Pancreas (tissue), 10 donors: ENCODE measurements at regions not wholly inside any gene's neighbourhood (a gene's known extent, or its start where the extent isn't known, plus 50 kb on each side); places are given as distances from the start of the nearest gene placed in this dataset.

Experiments
- ATAC-seq, 4 donors: fragments of 200-7000 bp; cut with Tn5 transposase; one replicate each; pipeline versions ENCODE4 v1.8.0 to v1.9.1; 2020; ENCODE audit warnings: mild to moderate bottlenecking in 4 of 4, moderate library complexity in 4 of 4
- DNase-seq, 6 donors: peaks; one replicate each; pipeline ENCODE4 v3.0.0-alpha.2; 2020
- FAIRE-seq: peaks from 2 replicates; lab custom pipeline; 2012; peaks lifted over from hg19 to GRCh38; lab: Jason Lieb, UNC
- H3K27ac ChIP-seq, 4 donors: fragments of 200-600 bp; sonication (generic); 1 replicate in 3 of 4; 2 replicates in 1 of 4; pipeline versions ENCODE4 v1.5.0 to v1.8.0; 2020
- H3K27me3 ChIP-seq, 4 donors: fragments of 200-600 bp; one replicate each; pipeline ENCODE4 v1.8.0; 2021
- H3K36me3 ChIP-seq, 3 donors: fragments of 200-600 bp; sonication (generic) in 1 of 3; one replicate each; pipeline versions ENCODE4 v1.5.0 to v1.8.0; 2020 to 2021
- H3K4me1 ChIP-seq, 3 donors: fragments of 200-600 bp; one replicate each; pipeline ENCODE4 v1.8.0; 2021
- H3K4me3 ChIP-seq, 4 donors: fragments of 200-600 bp; sonication (generic) in 2 of 4; one replicate each; pipeline versions ENCODE4 v1.5.0 to v1.8.0; 2020 to 2021
- H3K9me3 ChIP-seq, 4 donors: fragments of 200-600 bp; one replicate each; pipeline ENCODE4 v1.8.0; 2021
- WGBS, 2 donors: extraction: QIAGEN DNeasy Blood & Tissue Kit; methylation state at CpG; one replicate each; pipeline ENCODE4 v1.1.7; 2013; 5-methylcytosine and 5-hydroxymethylcytosine counted together
- intact Hi-C, 3 donors: fragments of 100-400 bp; cut with DNase I; formaldehyde crosslinking; loops; one replicate each; pipeline versions ENCODE4 v1.11.1 to v1.14.2; 2022
- TF ChIP-seq, protein P1 (sequence below), 4 donors: fragments of 200-600 bp; sonication (generic) in 3 of 4; IDR thresholded peaks; one replicate each; pipeline versions ENCODE4 v1.5.0 to v1.8.0; 2021; ENCODE audit warnings: antibody characterized with exemption in 4 of 4
- donor health status: healthy with polysubstance abuse.
- donor health status: DM: no; HTN: no; CAD: no; lungs with moderate emphysema.
- donor health status: DM: no; HTN: no; CAD: no.
- donor health status: control.
- donor health status: control.
- donor health status: Bipolar disorder and iron deficiency.
- donor health status: DM: yes; HTN: yes; CAD: no.
- donor health status: DM: no; HTN: no; CAD: no.
- donor health status: DM: no; HTN: no; CAD: no.
- donor health status: DM: yes; HTN: yes; CAD: no.

DNA sequence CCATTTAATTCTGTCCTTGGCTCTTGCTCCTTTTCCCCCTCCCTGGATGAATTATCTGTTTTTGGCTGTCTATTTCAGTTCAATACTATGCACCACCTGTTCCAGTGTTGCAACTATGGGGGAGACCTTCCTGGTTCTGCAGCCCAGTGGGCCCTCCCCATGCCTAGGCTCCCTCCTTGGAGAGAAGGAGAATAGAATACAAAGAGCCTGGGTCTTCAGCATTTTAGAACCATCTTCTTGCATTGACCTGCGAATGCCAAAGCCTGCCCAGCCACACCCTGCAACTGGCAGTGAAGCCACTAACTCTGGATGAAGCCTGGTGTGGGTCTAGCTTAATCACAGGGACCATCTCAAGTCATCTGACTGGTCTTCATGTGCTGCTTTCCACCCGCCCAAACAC is 207.1 kb downstream of the HERPUD2 start:
- Histone ChIP-seq H3K4me1 (no peaks in the 10 kb centered on the region), H3K36me3 (no peaks in the 10 kb centered on the region), H3K27ac (no peak overlapping the region), H3K27me3 (no peaks in the 10 kb centered on the region), H3K9me3 (no peaks in the 10 kb centered on the region), H3K4me3 (no peak overlapping the region)
- no peak for DNase-seq
- intact Hi-C loops = no loop called here
- no peak for FAIRE-seq
- WGBS, 2 donors = 62 to 74% methylated on average over 2 of the region's 2 CpGs
- no peak for ATAC-seq
- TF ChIP-seq, protein P1, sequence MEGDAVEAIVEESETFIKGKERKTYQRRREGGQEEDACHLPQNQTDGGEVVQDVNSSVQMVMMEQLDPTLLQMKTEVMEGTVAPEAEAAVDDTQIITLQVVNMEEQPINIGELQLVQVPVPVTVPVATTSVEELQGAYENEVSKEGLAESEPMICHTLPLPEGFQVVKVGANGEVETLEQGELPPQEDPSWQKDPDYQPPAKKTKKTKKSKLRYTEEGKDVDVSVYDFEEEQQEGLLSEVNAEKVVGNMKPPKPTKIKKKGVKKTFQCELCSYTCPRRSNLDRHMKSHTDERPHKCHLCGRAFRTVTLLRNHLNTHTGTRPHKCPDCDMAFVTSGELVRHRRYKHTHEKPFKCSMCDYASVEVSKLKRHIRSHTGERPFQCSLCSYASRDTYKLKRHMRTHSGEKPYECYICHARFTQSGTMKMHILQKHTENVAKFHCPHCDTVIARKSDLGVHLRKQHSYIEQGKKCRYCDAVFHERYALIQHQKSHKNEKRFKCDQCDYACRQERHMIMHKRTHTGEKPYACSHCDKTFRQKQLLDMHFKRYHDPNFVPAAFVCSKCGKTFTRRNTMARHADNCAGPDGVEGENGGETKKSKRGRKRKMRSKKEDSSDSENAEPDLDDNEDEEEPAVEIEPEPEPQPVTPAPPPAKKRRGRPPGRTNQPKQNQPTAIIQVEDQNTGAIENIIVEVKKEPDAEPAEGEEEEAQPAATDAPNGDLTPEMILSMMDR (IDR thresholded peaks at IDR 0.05) = no peak

- TF ChIP-seq, protein P1 (IDR thresholded peaks at IDR 0.05) = no peak
- intact Hi-C loops = no loop called here
- 72 to 77% methylated on average over 6 of the region's 6 CpGs for WGBS, 2 donors
- H3K9me3 ChIP-seq = no peaks in the 10 kb centered on the region
- DNase-seq (no peak), ATAC-seq (no peak), FAIRE-seq (no peak)
- no peaks in the 10 kb centered on the region for H3K36me3 ChIP-seq
- no peaks in the 10 kb centered on the region for H3K4me1 ChIP-seq
- no peaks in the 10 kb centered on the region for H3K27me3 ChIP-seq
- H3K27ac ChIP-seq = no peak overlapping the region
- no peak overlapping the region for H3K4me3 ChIP-seq
Observed at GRCh38 chr7:35487402-35487801, 207.5 kb downstream of the HERPUD2 start.

DNA sequence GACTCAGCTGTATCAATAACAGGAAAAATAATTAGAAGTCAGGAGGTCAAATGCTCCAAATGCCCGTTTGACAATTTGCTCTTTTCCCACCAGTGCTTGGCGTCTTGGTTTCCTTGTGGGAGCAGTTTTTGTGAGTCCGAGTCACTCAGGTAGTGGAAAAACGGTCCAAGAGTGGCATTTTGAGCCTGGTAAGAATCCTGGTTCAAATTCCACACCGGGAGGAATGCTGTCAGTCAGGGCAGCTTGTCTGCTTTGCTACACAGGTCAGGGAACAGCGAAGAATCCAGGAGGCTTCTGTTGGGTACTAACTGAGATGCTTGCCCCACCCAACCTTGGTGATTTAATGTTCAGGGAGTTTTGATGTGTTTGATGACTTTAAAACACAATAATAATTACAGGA is 209.5 kb downstream of the HERPUD2 start:
- Histone ChIP-seq H3K9me3 (no peaks in the 10 kb centered on the region), H3K27ac (no peak overlapping the region), H3K27me3 (no peaks in the 10 kb centered on the region), H3K36me3 (no peaks in the 10 kb centered on the region), H3K4me1 (no peaks in the 10 kb centered on the region), H3K4me3 (no peak overlapping the region)
- intact Hi-C loops = no loop called here
- TF ChIP-seq, protein P1 (IDR thresholded peaks at IDR 0.05) = no peak
- FAIRE-seq (no peak), DNase-seq (no peak), ATAC-seq (no peak)
- 26 to 27% methylated on average over 6 of the region's 6 CpGs for WGBS, 2 donors

DNA sequence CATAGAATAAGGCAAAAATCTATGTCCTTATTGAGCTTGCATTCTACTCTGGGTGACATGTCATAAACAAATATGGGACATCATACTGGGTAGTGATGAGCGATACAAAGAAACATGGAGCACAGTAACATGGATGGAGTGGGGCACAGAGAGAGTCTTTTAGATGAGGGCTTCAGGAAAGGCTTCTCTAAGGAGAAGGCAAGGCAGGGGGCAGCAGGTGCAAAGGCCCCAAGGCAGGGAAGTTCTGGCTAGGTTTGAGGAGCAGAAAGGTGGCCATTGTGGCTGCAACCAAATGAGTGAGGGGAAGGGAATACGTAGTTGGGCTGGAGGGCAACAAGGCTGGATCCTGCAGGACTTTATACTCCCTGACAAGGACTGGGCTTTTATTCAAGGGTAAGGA is 211.4 kb downstream of the HERPUD2 start:
- 79 to 85% methylated on average over 2 of the region's 2 CpGs for WGBS, 2 donors

GRCh38 chr7:35482231-35482630 is 212.7 kb downstream of the HERPUD2 start:
- FAIRE-seq (no peak), DNase-seq (peak in 1 of 6 donors; percentile 24), ATAC-seq (no peak)
- Histone ChIP-seq H3K4me1 (no peaks in the 10 kb centered on the region), H3K36me3 (no peaks in the 10 kb centered on the region), H3K27me3 (no peaks in the 10 kb centered on the region), H3K27ac (no peak overlapping the region), H3K9me3 (no peaks in the 10 kb centered on the region), H3K4me3 (no peak overlapping the region)
- intact Hi-C loops = no loop called here
- TF ChIP-seq, protein P1 (IDR thresholded peaks at IDR 0.05) = no peak
- WGBS, 2 donors = 58 to 64% methylated on average over 5 of the region's 5 CpGs

More for the DNA sequence above, 211.4 kb downstream of the HERPUD2 start:
- Histone ChIP-seq H3K27me3 (no peaks in the 10 kb centered on the region), H3K4me1 (no peaks in the 10 kb centered on the region), H3K9me3 (no peaks in the 10 kb centered on the region), H3K27ac (no peak overlapping the region), H3K36me3 (no peaks in the 10 kb centered on the region), H3K4me3 (no peak overlapping the region)
- DNase-seq (no peak), ATAC-seq (no peak), FAIRE-seq (no peak)
- intact Hi-C loops = no loop called here
- TF ChIP-seq, protein P1 (IDR thresholded peaks at IDR 0.05) = no peak
